PC-3 (cell line): ENCODE measurements at regions not wholly inside any gene's neighbourhood (a gene's known extent, or its start where the extent isn't known, plus 50 kb on each side); places are given as distances from the start of the nearest gene placed in this dataset.

ENCODE experiments used
- EZH2 ChIP-seq: fragments of 300-600 bp; sonication (generic); IDR thresholded peaks from one replicate; pipeline ENCODE4 v1.6.1; 2017; ENCODE audit warnings: antibody characterized with exemption, mild to moderate bottlenecking, low read length; ENCODE audit not compliant: unreplicated experiment
- EZH2phosphoT487 ChIP-seq: fragments of 300-600 bp; sonication (generic); IDR thresholded peaks from 2 replicates; pipeline ENCODE4 v1.6.1; 2018; ENCODE audit warnings: mild to moderate bottlenecking, antibody characterized with exemption, low read length, borderline replicate concordance
- TF ChIP-seq, protein P1 (sequence below): fragments of 300-600 bp; sonication (generic); conservative IDR thresholded peaks from 2 replicates; pipeline ENCODE4 v1.5.1; 2017; ENCODE audit warnings: antibody characterized with exemption, low read depth, mild to moderate bottlenecking, low read length

DNA sequence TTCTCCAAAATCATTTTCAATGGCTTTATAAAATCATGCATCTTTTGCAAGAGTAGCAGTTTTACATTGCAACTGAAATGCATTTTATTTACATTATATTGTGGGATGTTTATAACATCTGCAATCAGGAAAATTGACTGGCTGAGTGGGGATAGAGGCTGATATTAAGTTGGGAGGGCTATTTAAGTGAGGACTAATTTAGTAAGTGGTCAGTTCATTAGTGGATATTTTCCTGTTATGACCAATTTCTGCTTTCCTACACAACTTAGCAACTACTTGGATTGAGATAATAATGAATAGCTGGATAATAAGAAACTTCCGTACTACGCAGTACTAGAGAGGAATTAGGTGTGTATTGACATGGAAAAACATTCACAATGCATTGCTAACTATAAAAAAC lies 92.9 kb upstream of the SSBP2 start:
- TF ChIP-seq, protein P1, sequence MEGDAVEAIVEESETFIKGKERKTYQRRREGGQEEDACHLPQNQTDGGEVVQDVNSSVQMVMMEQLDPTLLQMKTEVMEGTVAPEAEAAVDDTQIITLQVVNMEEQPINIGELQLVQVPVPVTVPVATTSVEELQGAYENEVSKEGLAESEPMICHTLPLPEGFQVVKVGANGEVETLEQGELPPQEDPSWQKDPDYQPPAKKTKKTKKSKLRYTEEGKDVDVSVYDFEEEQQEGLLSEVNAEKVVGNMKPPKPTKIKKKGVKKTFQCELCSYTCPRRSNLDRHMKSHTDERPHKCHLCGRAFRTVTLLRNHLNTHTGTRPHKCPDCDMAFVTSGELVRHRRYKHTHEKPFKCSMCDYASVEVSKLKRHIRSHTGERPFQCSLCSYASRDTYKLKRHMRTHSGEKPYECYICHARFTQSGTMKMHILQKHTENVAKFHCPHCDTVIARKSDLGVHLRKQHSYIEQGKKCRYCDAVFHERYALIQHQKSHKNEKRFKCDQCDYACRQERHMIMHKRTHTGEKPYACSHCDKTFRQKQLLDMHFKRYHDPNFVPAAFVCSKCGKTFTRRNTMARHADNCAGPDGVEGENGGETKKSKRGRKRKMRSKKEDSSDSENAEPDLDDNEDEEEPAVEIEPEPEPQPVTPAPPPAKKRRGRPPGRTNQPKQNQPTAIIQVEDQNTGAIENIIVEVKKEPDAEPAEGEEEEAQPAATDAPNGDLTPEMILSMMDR, result no peak
- TF ChIP-seq EZH2phosphoT487, result no peak
- TF ChIP-seq EZH2, result no peak
